IPS-18c (cell line): ENCODE measurements at regions not wholly inside any gene's neighbourhood (a gene's known extent, or its start where the extent isn't known, plus 50 kb on each side); places are given as distances from the start of the nearest gene placed in this dataset.

Source experiments
- H3K4me3 ChIP-seq: 2 replicates; pipeline ENCODE4 v1.7.0; 2013; ENCODE audit warnings: low read depth, mild to moderate bottlenecking, low read length, moderate library complexity; ENCODE audit not compliant: insufficient read depth
- H3K9me3 ChIP-seq: one replicate; pipeline ENCODE4 v1.6.1; 2013; ENCODE audit warnings: mild to moderate bottlenecking, low read length, moderate library complexity; ENCODE audit not compliant: control insufficient read depth, insufficient read depth

GRCh38 chr6:106918115-106918514 is 56.4 kb downstream of the CD24 start:
- Histone ChIP-seq H3K4me3 (no peak overlapping the region), H3K9me3 (no peaks in the 10 kb centered on the region)

- H3K4me3 ChIP-seq: no peak overlapping the region
- no peaks in the 10 kb centered on the region for H3K9me3 ChIP-seq
These were observed 57.6 kb downstream of the CD24 start for GRCh38 chr6:106916891-106917290.

- no peak overlapping the region for H3K4me3 ChIP-seq
- H3K9me3 ChIP-seq: no peaks in the 10 kb centered on the region
These were observed 60.8 kb downstream of the CD24 start for GRCh38 chr6:106913676-106914280.

- Histone ChIP-seq H3K9me3 (no peaks in the 10 kb centered on the region), H3K4me3 (no peak overlapping the region)
These were observed 61.4 kb downstream of the CD24 start for GRCh38 chr6:106913111-106913510.

GRCh38 chr6:106912091-106912490 is 62.4 kb downstream of the CD24 start:
- no peak overlapping the region for H3K4me3 ChIP-seq

GRCh38 chr6:106910999-106911949 is 63.3 kb downstream of the CD24 start:
- Histone ChIP-seq H3K9me3 (no peaks in the 10 kb centered on the region), H3K4me3 (no peak overlapping the region)

More at GRCh38 chr6:106912091-106912490, 62.4 kb downstream of the CD24 start:
- no peaks in the 10 kb centered on the region for H3K9me3 ChIP-seq

- Histone ChIP-seq H3K4me3 (no peak overlapping the region), H3K9me3 (no peaks in the 10 kb centered on the region)
These were observed 66.1 kb downstream of the CD24 start for GRCh38 chr6:106908386-106908840.

GRCh38 chr6:106907754-106908153 is 66.8 kb downstream of the CD24 start:
- H3K4me3 ChIP-seq: no peak overlapping the region
- peaks cover under 1% of the 10 kb centered on the region for H3K9me3 ChIP-seq

GRCh38 chr6:106906232-106906631 is 68.3 kb downstream of the CD24 start:
- Histone ChIP-seq H3K9me3 (peaks cover 9% of the 10 kb centered on the region), H3K4me3 (no peak overlapping the region)

- H3K4me3 ChIP-seq: no peak overlapping the region
- peaks cover 9% of the 10 kb centered on the region for H3K9me3 ChIP-seq
These were observed 71.2 kb downstream of the CD24 start for GRCh38 chr6:106903299-106903698.

GRCh38 chr6:106901062-106901461 is 73.5 kb downstream of the CD24 start:
- H3K4me3 ChIP-seq: no peak overlapping the region
- H3K9me3 ChIP-seq: peaks cover 9% of the 10 kb centered on the region

- no peak overlapping the region for H3K4me3 ChIP-seq
- peaks cover 9% of the 10 kb centered on the region for H3K9me3 ChIP-seq
These were observed 74.8 kb downstream of the CD24 start for GRCh38 chr6:106899697-106900096.

GRCh38 chr6:106897580-106897979 is 76.9 kb downstream of the CD24 start:
- peaks cover 7% of the 10 kb centered on the region for H3K9me3 ChIP-seq

GRCh38 chr6:106895703-106896040 is 78.9 kb downstream of the CD24 start:
- H3K4me3 ChIP-seq: no peak overlapping the region
- H3K9me3 ChIP-seq: no peaks in the 10 kb centered on the region

More at GRCh38 chr6:106897580-106897979, 76.9 kb downstream of the CD24 start:
- H3K4me3 ChIP-seq: no peak overlapping the region

- no peak overlapping the region for H3K4me3 ChIP-seq
- H3K9me3 ChIP-seq: no peaks in the 10 kb centered on the region
These were observed 79.4 kb downstream of the CD24 start for GRCh38 chr6:106894978-106895702.

- H3K9me3 ChIP-seq: no peaks in the 10 kb centered on the region
These were observed 82.3 kb downstream of the CD24 start for GRCh38 chr6:106892186-106892585.

GRCh38 chr6:106890447-106890846 is 84.1 kb downstream of the CD24 start:
- Histone ChIP-seq H3K9me3 (no peaks in the 10 kb centered on the region), H3K4me3 (no peak overlapping the region)

More at GRCh38 chr6:106892186-106892585, 82.3 kb downstream of the CD24 start:
- H3K4me3 ChIP-seq: no peak overlapping the region

- no peaks in the 10 kb centered on the region for H3K9me3 ChIP-seq
- H3K4me3 ChIP-seq: no peak overlapping the region
These were observed 84.8 kb downstream of the CD24 start for GRCh38 chr6:106889692-106890091.
